MM.1S (cell line): ENCODE measurements at regions not wholly inside any gene's neighbourhood (a gene's known extent, or its start where the extent isn't known, plus 50 kb on each side); places are given as distances from the start of the nearest gene placed in this dataset.

ENCODE experiments used
- DNase-seq: peaks from one replicate; pipeline ENCODE4 v3.0.0-alpha.2; 2015
- H2AFZ ChIP-seq: fragments of 300-600 bp; sonication (generic); 2 replicates; pipeline ENCODE4 v1.6.0; 2016; ENCODE audit warnings: antibody characterized with exemption, low read length
- H3F3A ChIP-seq: fragments of 300-600 bp; sonication (generic); 2 replicates; pipeline ENCODE4 v1.6.1; 2016; ENCODE audit warnings: mild to moderate bottlenecking, antibody characterized with exemption, low read length, moderate library complexity, mixed read lengths; ENCODE audit not compliant: insufficient read depth
- H3K27ac ChIP-seq: fragments of 300-600 bp; sonication (generic); 2 replicates; pipeline ENCODE4 v1.5.1; 2016; ENCODE audit warnings: mild to moderate bottlenecking, low read length
- H3K27me3 ChIP-seq: fragments of 300-600 bp; sonication (generic); replicated peaks from 2 replicates; pipeline ENCODE4 v1.6.0; 2016; ENCODE audit warnings: low read length; ENCODE audit not compliant: insufficient read depth
- H3K36me3 ChIP-seq: fragments of 300-600 bp; sonication (generic); replicated peaks from 2 replicates; pipeline ENCODE4 v1.6.1; 2016; ENCODE audit warnings: mild to moderate bottlenecking, low read length, mixed read lengths; ENCODE audit not compliant: insufficient read depth
- H3K4me1 ChIP-seq: fragments of 300-600 bp; sonication (generic); 2 replicates; pipeline ENCODE4 v1.6.1; 2016; ENCODE audit warnings: low read length, mixed read lengths
- H3K4me2 ChIP-seq: fragments of 300-600 bp; sonication (generic); 2 replicates; pipeline ENCODE4 v1.6.0; 2016; ENCODE audit warnings: low read depth, low read length
- H3K4me3 ChIP-seq: fragments of 300-600 bp; sonication (generic); 2 replicates; pipeline ENCODE4 v1.5.1; 2016; ENCODE audit warnings: low read length, mixed read lengths
- H3K79me2 ChIP-seq: fragments of 300-600 bp; sonication (generic); 2 replicates; pipeline ENCODE4 v1.6.1; 2016; ENCODE audit warnings: mixed run types, low read length, mixed read lengths
- H3K9ac ChIP-seq: fragments of 300-600 bp; sonication (generic); 2 replicates; pipeline ENCODE4 v1.6.1; 2016; ENCODE audit warnings: low read length, mixed read lengths
- H3K9me2 ChIP-seq: fragments of 300-600 bp; sonication (generic); replicated peaks from 2 replicates; pipeline ENCODE4 v1.6.1; 2016; ENCODE audit warnings: mild to moderate bottlenecking, low read length, mixed read lengths; ENCODE audit not compliant: insufficient read depth
- H3K9me3 ChIP-seq: fragments of 300-600 bp; sonication (generic); replicated peaks from 2 replicates; pipeline ENCODE4 v1.6.1; 2016; ENCODE audit warnings: mild to moderate bottlenecking, low read length, mixed read lengths; ENCODE audit not compliant: insufficient read depth
- H4K20me1 ChIP-seq: fragments of 300-600 bp; sonication (generic); 2 replicates; pipeline ENCODE4 v1.6.1; 2016; ENCODE audit warnings: mild to moderate bottlenecking, low read length, moderate library complexity, mixed read lengths; ENCODE audit not compliant: insufficient read depth
- CTCF ChIP-seq: fragments of 300-600 bp; sonication (generic); IDR thresholded peaks from 2 replicates; pipeline ENCODE4 v1.5.1; 2016; ENCODE audit warnings: antibody characterized with exemption, low read length, mixed read lengths
- EZH2 ChIP-seq: fragments of 300-600 bp; sonication (generic); optimal IDR thresholded peaks from 2 replicates; pipeline ENCODE3; 2017; ENCODE audit warnings: low read depth, mild to moderate bottlenecking, antibody characterized with exemption, low read length, mixed read lengths
- EZH2phosphoT487 ChIP-seq: fragments of 300-600 bp; sonication (generic); IDR thresholded peaks from 2 replicates; pipeline ENCODE4 v1.6.1; 2018; ENCODE audit warnings: antibody characterized with exemption, low read length

- no peaks in the 10 kb centered on the region for H3K4me1 ChIP-seq
- H3K27ac ChIP-seq, result no peak overlapping the region
- H3K36me3 ChIP-seq, result no peaks in the 10 kb centered on the region
- TF ChIP-seq EZH2phosphoT487 (no peak), CTCF (no peak), EZH2 (no peak)
- H3K4me2 ChIP-seq, result no peak overlapping the region
- no peak overlapping the region for H2AFZ ChIP-seq
- no peak overlapping the region; the same call in 1 of the 2 replicates for H3K4me3 ChIP-seq
- no peak for DNase-seq
- H3K27me3 ChIP-seq, result no peaks in the 10 kb centered on the region
- H3K9ac ChIP-seq, result no peak overlapping the region
- H3K9me2 ChIP-seq, result no peaks in the 10 kb centered on the region
- H4K20me1 ChIP-seq, result no peaks in the 10 kb centered on the region
- no peaks in the 10 kb centered on the region for H3K9me3 ChIP-seq
- H3K79me2 ChIP-seq, result no peaks in the 10 kb centered on the region
- no peaks in the 10 kb centered on the region for H3F3A ChIP-seq
Observed at GRCh38 chr10:2761311-2761710, 306.0 kb upstream of the PFKP start.

GRCh38 chr10:2760736-2761135 lies 306.6 kb upstream of the PFKP start:
- Histone ChIP-seq H3K4me2 (no peak overlapping the region), H4K20me1 (no peaks in the 10 kb centered on the region), H2AFZ (no peak overlapping the region), H3K9me3 (no peaks in the 10 kb centered on the region), H3K9ac (no peak overlapping the region), H3K36me3 (no peaks in the 10 kb centered on the region), H3F3A (no peaks in the 10 kb centered on the region), H3K4me1 (no peaks in the 10 kb centered on the region), H3K27ac (no peak overlapping the region), H3K4me3 (no peak overlapping the region), H3K9me2 (no peaks in the 10 kb centered on the region), H3K79me2 (no peaks in the 10 kb centered on the region), H3K27me3 (no peaks in the 10 kb centered on the region)
- TF ChIP-seq EZH2phosphoT487 (no peak), EZH2 (no peak), CTCF (no peak)
- DNase-seq, result no peak

GRCh38 chr10:2759233-2759632 lies 308.1 kb upstream of the PFKP start:
- no peak overlapping the region for H3K27ac ChIP-seq
- no peaks in the 10 kb centered on the region for H3K4me1 ChIP-seq
- no peaks in the 10 kb centered on the region for H3K27me3 ChIP-seq
- H2AFZ ChIP-seq, result no peak overlapping the region
- no peaks in the 10 kb centered on the region for H3K36me3 ChIP-seq
- no peak for TF ChIP-seq CTCF
- TF ChIP-seq EZH2phosphoT487, result no peak
- no peak for TF ChIP-seq EZH2
- no peak for DNase-seq
- H3K9ac ChIP-seq, result no peak overlapping the region
- H4K20me1 ChIP-seq, result no peaks in the 10 kb centered on the region
- H3F3A ChIP-seq, result no peaks in the 10 kb centered on the region
- H3K4me3 ChIP-seq, result no peak overlapping the region
- no peaks in the 10 kb centered on the region for H3K9me2 ChIP-seq
- H3K79me2 ChIP-seq, result no peaks in the 10 kb centered on the region
- no peaks in the 10 kb centered on the region for H3K9me3 ChIP-seq
- H3K4me2 ChIP-seq, result no peak overlapping the region

GRCh38 chr10:2754943-2755342 lies 312.4 kb upstream of the PFKP start:
- no peak overlapping the region for H3K4me3 ChIP-seq
- TF ChIP-seq CTCF (no peak), EZH2phosphoT487 (no peak), EZH2 (no peak)
- H3K27ac ChIP-seq, result no peak overlapping the region
- H3F3A ChIP-seq, result no peaks in the 10 kb centered on the region
- no peaks in the 10 kb centered on the region for H3K79me2 ChIP-seq
- H3K4me2 ChIP-seq, result no peak overlapping the region
- H4K20me1 ChIP-seq, result no peaks in the 10 kb centered on the region
- DNase-seq, result no peak
- H3K9ac ChIP-seq, result no peak overlapping the region
- no peaks in the 10 kb centered on the region for H3K9me2 ChIP-seq
- no peaks in the 10 kb centered on the region for H3K27me3 ChIP-seq
- no peaks in the 10 kb centered on the region for H3K9me3 ChIP-seq
- no peak overlapping the region for H2AFZ ChIP-seq
- H3K4me1 ChIP-seq, result no peaks in the 10 kb centered on the region
- H3K36me3 ChIP-seq, result no peaks in the 10 kb centered on the region
